Nephron (organoid): ENCODE measurements at regions not wholly inside any gene's neighbourhood (a gene's known extent, or its start where the extent isn't known, plus 50 kb on each side); places are given as distances from the start of the nearest gene placed in this dataset.
A peak's percentile ranks its signal among the peaks of the same experiment; 100 is the strongest.

Experiments used
- H3K27ac Mint-ChIP-seq, 3 experiments: 2 replicates each; pipeline ENCODE4 v1.8.0; 2020; ENCODE audit warnings: mixed read lengths in 3 of 3, mild to moderate bottlenecking in 2 of 3, moderate library complexity in 1 of 3
- H3K27me3 Mint-ChIP-seq: 2 replicates; pipeline ENCODE4 v1.8.0; 2021; ENCODE audit warnings: low read depth, mild to moderate bottlenecking, moderate library complexity, mixed read lengths
- H3K36me3 Mint-ChIP-seq: 2 replicates; pipeline ENCODE4 v1.8.0; 2020; ENCODE audit warnings: low read depth, mixed read lengths
- H3K4me1 Mint-ChIP-seq: 2 replicates; pipeline ENCODE4 v1.8.0; 2020; ENCODE audit warnings: mixed read lengths
- H3K4me3 Mint-ChIP-seq, 3 experiments: 2 replicates each; pipeline ENCODE4 v1.8.0; 2020; ENCODE audit warnings: mild to moderate bottlenecking in 3 of 3, mixed read lengths in 3 of 3, moderate library complexity in 2 of 3
- H3K9me3 Mint-ChIP-seq: 2 replicates; pipeline ENCODE4 v1.8.0; 2020; ENCODE audit warnings: mixed read lengths
- TF ChIP-seq, protein P1 (sequence below), 3 experiments: fragments of 200-600 bp; sonication (generic); IDR thresholded peaks; one replicate each; pipeline ENCODE4 v1.5.0; 2021; ENCODE audit warnings: antibody characterized with exemption in 3 of 3; ENCODE audit not compliant: unreplicated experiment in 3 of 3

DNA sequence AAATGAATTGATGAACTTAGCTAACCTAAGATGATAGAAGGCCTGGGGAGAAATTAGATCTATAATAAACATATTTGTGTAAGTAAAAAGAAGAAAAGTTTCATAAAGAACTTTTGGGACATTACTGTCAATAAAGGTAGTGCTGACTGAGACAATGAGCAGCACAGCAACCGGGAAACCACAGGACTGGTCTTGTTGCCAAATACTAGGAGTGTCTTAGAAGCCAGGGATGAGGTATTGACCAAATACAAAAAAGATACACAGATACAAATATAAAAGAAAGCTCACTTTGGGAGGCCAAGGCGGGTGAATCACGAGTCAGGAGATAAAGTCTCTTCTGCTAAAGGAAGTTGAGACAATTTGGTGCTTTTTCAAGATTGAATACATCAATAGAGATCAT, 362.4 kb upstream of the ZNF385D start:
- H3K4me1 Mint-ChIP-seq, result no peaks in the 10 kb centered on the region
- no peak overlapping the region for H3K27ac Mint-ChIP-seq
- H3K36me3 Mint-ChIP-seq, result no peaks in the 10 kb centered on the region
- no peaks in the 10 kb centered on the region for H3K27me3 Mint-ChIP-seq
- H3K4me3 Mint-ChIP-seq, result no peak overlapping the region
- H3K9me3 Mint-ChIP-seq, result peaks cover 2% of the 10 kb centered on the region
- TF ChIP-seq, protein P1, sequence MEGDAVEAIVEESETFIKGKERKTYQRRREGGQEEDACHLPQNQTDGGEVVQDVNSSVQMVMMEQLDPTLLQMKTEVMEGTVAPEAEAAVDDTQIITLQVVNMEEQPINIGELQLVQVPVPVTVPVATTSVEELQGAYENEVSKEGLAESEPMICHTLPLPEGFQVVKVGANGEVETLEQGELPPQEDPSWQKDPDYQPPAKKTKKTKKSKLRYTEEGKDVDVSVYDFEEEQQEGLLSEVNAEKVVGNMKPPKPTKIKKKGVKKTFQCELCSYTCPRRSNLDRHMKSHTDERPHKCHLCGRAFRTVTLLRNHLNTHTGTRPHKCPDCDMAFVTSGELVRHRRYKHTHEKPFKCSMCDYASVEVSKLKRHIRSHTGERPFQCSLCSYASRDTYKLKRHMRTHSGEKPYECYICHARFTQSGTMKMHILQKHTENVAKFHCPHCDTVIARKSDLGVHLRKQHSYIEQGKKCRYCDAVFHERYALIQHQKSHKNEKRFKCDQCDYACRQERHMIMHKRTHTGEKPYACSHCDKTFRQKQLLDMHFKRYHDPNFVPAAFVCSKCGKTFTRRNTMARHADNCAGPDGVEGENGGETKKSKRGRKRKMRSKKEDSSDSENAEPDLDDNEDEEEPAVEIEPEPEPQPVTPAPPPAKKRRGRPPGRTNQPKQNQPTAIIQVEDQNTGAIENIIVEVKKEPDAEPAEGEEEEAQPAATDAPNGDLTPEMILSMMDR (IDR thresholded peaks at IDR 0.05; ENCODE audit: unreplicated experiment in 3 of 3), result no peak

DNA sequence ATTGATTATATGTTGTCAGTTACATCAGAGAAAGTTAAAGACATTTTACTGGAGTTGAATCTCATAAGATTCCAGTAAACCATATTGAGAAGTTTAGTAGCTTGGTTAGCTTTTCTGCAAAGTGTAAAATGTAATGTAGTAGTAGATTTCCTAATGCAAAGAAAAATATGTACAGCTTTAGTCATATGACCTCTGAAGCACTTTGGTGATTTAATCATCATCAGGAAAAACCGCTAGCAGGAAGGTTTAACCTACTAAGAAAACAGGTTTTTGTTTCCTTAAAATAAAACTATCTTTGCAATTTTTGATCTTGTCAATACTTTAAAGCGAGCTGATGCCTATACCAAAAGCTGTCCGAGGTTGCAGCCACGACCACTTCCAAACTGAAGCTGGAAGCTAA, 364.6 kb upstream of the ZNF385D start:
- Mint-ChIP-seq H3K9me3 (no peaks in the 10 kb centered on the region), H3K36me3 (no peaks in the 10 kb centered on the region), H3K27me3 (no peaks in the 10 kb centered on the region), H3K27ac (no peak overlapping the region), H3K4me1 (no peaks in the 10 kb centered on the region), H3K4me3 (no peak overlapping the region)
- TF ChIP-seq, protein P1 (IDR thresholded peaks at IDR 0.05; ENCODE audit: unreplicated experiment in 3 of 3), result no peak

DNA sequence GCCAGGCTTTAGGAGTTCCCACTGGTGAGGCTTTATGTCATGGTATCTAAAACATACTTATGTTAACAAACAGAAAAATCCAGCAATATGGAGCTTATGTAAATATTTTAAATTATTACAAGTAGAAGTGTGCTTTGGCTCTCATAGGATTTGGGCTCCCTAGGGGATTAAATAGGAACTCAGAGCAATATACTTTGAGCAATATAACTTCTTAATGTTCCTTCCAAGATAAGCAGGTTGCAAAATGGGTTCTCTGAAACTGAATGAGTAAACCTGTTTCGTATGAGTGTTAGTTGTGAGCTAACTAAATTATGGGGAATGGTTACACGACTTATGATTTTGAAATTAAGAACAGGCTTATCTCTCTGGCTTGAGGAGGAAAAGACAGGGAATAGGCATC, 366.1 kb upstream of the ZNF385D start:
- no peak overlapping the region for H3K4me3 Mint-ChIP-seq
- H3K9me3 Mint-ChIP-seq, result no peaks in the 10 kb centered on the region
- TF ChIP-seq, protein P1 (IDR thresholded peaks at IDR 0.05; ENCODE audit: unreplicated experiment in 3 of 3), result no peak
- no peak overlapping the region for H3K27ac Mint-ChIP-seq
- no peaks in the 10 kb centered on the region for H3K27me3 Mint-ChIP-seq
- no peaks in the 10 kb centered on the region for H3K36me3 Mint-ChIP-seq
- peaks cover 4% of the 10 kb centered on the region for H3K4me1 Mint-ChIP-seq

DNA sequence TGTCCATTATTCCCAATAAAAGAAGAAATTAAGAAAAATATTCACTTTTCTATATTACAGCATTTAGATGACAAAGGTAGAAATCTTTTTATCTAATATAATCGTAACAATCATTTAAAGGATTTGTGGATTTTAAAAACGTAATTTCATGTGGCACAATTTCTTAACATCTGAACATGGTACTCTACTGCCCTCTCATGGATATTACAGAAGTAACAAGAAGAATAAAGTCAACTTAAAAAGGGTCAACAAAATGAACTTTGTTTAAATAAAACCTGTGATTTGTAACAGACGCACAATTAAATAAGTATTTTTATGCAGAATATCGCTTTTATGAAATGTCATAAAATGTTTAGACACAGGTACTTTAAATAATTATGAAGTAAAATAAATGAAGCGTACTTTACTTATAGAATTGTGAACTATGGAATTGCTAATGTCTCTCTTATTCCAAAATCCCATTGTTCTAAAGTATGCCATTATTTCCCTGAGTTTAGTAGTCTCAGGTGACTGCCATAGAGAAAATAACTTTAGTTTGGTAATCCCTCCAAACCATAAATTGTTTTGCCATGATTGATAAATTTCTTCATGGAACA, 366.8 kb upstream of the ZNF385D start:
- Mint-ChIP-seq H3K4me1 (peaks cover 4% of the 10 kb centered on the region), H3K9me3 (no peaks in the 10 kb centered on the region), H3K4me3 (no peak overlapping the region), H3K27ac (no peak overlapping the region), H3K27me3 (no peaks in the 10 kb centered on the region), H3K36me3 (no peaks in the 10 kb centered on the region)
- TF ChIP-seq, protein P1 (IDR thresholded peaks at IDR 0.05; ENCODE audit: unreplicated experiment in 3 of 3), result peak; percentile 57 to 74 (median 68)

DNA sequence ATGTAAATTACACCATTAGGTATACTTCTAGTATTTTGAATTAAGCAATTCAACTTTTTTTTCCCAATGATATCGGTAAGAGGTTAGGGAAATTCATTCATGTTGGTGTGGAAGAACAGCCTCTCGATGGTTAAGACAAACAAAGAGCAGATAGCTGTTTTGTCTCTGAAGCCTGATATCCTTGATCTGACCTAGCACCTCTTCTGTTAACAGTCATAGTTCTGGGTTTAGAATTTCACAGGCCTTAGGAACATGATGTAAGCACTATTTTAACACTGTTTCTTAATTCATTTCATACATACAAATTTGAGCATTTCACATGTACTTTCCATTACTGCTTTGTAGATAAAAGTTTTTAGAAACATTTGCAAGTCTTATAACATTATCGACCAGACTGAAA, 367.5 kb upstream of the ZNF385D start:
- TF ChIP-seq, protein P1 (IDR thresholded peaks at IDR 0.05; ENCODE audit: unreplicated experiment in 3 of 3), result no peak
- no peak overlapping the region for H3K4me3 Mint-ChIP-seq
- H3K36me3 Mint-ChIP-seq, result no peaks in the 10 kb centered on the region
- no peaks in the 10 kb centered on the region for H3K27me3 Mint-ChIP-seq
- no peaks in the 10 kb centered on the region for H3K9me3 Mint-ChIP-seq
- peaks cover 4% of the 10 kb centered on the region for H3K4me1 Mint-ChIP-seq
- no peak overlapping the region for H3K27ac Mint-ChIP-seq

DNA sequence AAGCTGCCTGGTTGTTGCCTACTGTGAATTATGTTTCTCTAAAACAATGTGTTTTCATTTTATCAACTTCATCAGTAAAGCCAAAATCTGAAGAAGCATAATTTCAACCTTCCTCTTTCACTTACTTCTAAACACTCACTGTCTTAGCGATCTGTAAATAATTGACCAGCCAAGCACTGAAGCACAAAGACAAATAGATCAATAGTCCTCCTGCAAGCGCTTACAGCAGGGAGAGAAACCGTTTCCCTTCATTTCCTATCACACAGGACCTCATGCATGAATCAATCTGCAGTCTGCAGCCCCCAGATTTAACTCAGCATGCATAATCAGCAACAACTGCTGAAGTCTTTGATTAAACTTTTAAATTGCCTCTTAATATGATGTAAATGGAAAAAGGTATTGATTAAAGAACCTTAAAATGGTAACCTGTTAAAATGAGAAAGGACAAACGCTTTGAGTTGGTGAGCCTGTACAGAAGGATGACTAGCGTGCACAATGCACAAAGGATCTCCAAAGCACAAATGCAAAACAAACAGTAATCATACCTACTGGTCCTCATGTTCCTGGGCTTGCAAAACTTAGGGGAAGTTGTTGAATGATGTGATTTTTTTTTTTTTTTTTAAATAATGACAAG, 370.2 kb upstream of the ZNF385D start:
- peak overlapping the region in 2 of 3 experiments; percentile 5 to 24 for H3K27ac Mint-ChIP-seq
- peaks cover 4% of the 10 kb centered on the region for H3K4me1 Mint-ChIP-seq
- H3K36me3 Mint-ChIP-seq, result no peaks in the 10 kb centered on the region
- no peaks in the 10 kb centered on the region for H3K9me3 Mint-ChIP-seq
- H3K4me3 Mint-ChIP-seq, result no peak overlapping the region
- H3K27me3 Mint-ChIP-seq, result no peaks in the 10 kb centered on the region
- TF ChIP-seq, protein P1 (IDR thresholded peaks at IDR 0.05; ENCODE audit: unreplicated experiment in 3 of 3), result no peak
